ENCODE measurements at regions not wholly inside any gene's neighbourhood (a gene's known extent, or its start where the extent isn't known, plus 50 kb on each side); places are given as distances from the start of the nearest gene placed in this dataset.
A peak's percentile ranks its signal among the peaks of the same experiment; 100 is the strongest.

- Mint-ChIP-seq H3K9me3 (no peaks in the 10 kb centered on the region), H3K36me3 (ENCODE audit: low read depth) (no peaks in the 10 kb centered on the region), H3K27ac (ENCODE audit: unreplicated experiment) (peak overlapping the region; percentile 15), H3K4me3 (no peak overlapping the region), H3K4me1 (peaks cover 4% of the 10 kb centered on the region), H3K27me3 (ENCODE audit: low read depth) (peaks cover 6% of the 10 kb centered on the region)
- TF ChIP-seq CTCF (conservative IDR thresholded peaks at IDR 0.05) = no peak
- no peak for DNase-seq (ENCODE audit: low read depth, low spot score)
These were observed 925.7 kb downstream of the EPHA4 start for GRCh38 chr2:220646424-220646823.

- no peak for DNase-seq (ENCODE audit: low read depth, low spot score)
- no peak overlapping the region for H3K27ac Mint-ChIP-seq (ENCODE audit: unreplicated experiment)
- no peaks in the 10 kb centered on the region for H3K36me3 Mint-ChIP-seq (ENCODE audit: low read depth)
- no peak overlapping the region for H3K4me3 Mint-ChIP-seq
- no peaks in the 10 kb centered on the region for H3K9me3 Mint-ChIP-seq
- no peak for TF ChIP-seq CTCF (conservative IDR thresholded peaks at IDR 0.05)
- peaks cover 4% of the 10 kb centered on the region for H3K4me1 Mint-ChIP-seq
- peaks cover 2% of the 10 kb centered on the region for H3K27me3 Mint-ChIP-seq (ENCODE audit: low read depth)
These were observed 923.5 kb downstream of the EPHA4 start for GRCh38 chr2:220648628-220649027.

- H3K27me3 Mint-ChIP-seq (ENCODE audit: low read depth) = peaks cover 5% of the 10 kb centered on the region
- H3K4me3 Mint-ChIP-seq = no peak overlapping the region
- no peak overlapping the region for H3K27ac Mint-ChIP-seq (ENCODE audit: unreplicated experiment)
- no peaks in the 10 kb centered on the region for H3K36me3 Mint-ChIP-seq (ENCODE audit: low read depth)
- DNase-seq (ENCODE audit: low read depth, low spot score) = no peak
- H3K9me3 Mint-ChIP-seq = no peaks in the 10 kb centered on the region
- TF ChIP-seq CTCF (conservative IDR thresholded peaks at IDR 0.05) = no peak
- no peaks in the 10 kb centered on the region for H3K4me1 Mint-ChIP-seq
These were observed 918.3 kb downstream of the EPHA4 start for GRCh38 chr2:220653776-220654175.

- Mint-ChIP-seq H3K4me3 (no peak overlapping the region), H3K4me1 (no peaks in the 10 kb centered on the region), H3K27ac (ENCODE audit: unreplicated experiment) (no peak overlapping the region), H3K36me3 (ENCODE audit: low read depth) (no peaks in the 10 kb centered on the region), H3K27me3 (ENCODE audit: low read depth) (peaks cover 5% of the 10 kb centered on the region), H3K9me3 (no peaks in the 10 kb centered on the region)
- TF ChIP-seq CTCF (conservative IDR thresholded peaks at IDR 0.05) = no peak
- DNase-seq (ENCODE audit: low read depth, low spot score) = no peak
These were observed 917.8 kb downstream of the EPHA4 start for GRCh38 chr2:220654322-220654721.

GRCh38 chr2:220660277-220661145, 911.6 kb downstream of the EPHA4 start:
- Mint-ChIP-seq H3K9me3 (no peaks in the 10 kb centered on the region), H3K27me3 (ENCODE audit: low read depth) (no peaks in the 10 kb centered on the region), H3K27ac (ENCODE audit: unreplicated experiment) (no peak overlapping the region), H3K4me1 (peaks cover 14% of the 10 kb centered on the region), H3K4me3 (no peak overlapping the region), H3K36me3 (ENCODE audit: low read depth) (no peaks in the 10 kb centered on the region)
- DNase-seq (ENCODE audit: low read depth, low spot score) = no peak
- no peak for TF ChIP-seq CTCF (conservative IDR thresholded peaks at IDR 0.05)
